ENCODE measurements at regions not wholly inside any gene's neighbourhood (a gene's known extent, or its start where the extent isn't known, plus 50 kb on each side); places are given as distances from the start of the nearest gene placed in this dataset.

GRCh38 chr9:7579351-7579750 lies 220.2 kb downstream of the DMAC1 start:
- no peak for TF ChIP-seq CTCF (IDR thresholded peaks at IDR 0.05; ENCODE audit: low read depth, low read length, missing control alignments)
- H3K36me3 ChIP-seq (replicated peaks) = no peaks in the 10 kb centered on the region
- H3K27me3 ChIP-seq (replicated peaks) = no peaks in the 10 kb centered on the region
- no peak overlapping the region for H3K27ac ChIP-seq
- in situ Hi-C loops (cut with HindIII; ENCODE audit: low pct_ligation_motif_present, low sequenced_read_pairs) = no loop called here
- no peak overlapping the region for H3K4me3 ChIP-seq (ENCODE audit: low read depth, low read length)
- no peak for DNase-seq

- H3K36me3 ChIP-seq (replicated peaks) = no peaks in the 10 kb centered on the region
- no peak overlapping the region for H3K27ac ChIP-seq
- H3K4me3 ChIP-seq (ENCODE audit: low read depth, low read length) = no peak overlapping the region
- TF ChIP-seq CTCF (IDR thresholded peaks at IDR 0.05; ENCODE audit: low read depth, low read length, missing control alignments) = no peak
- DNase-seq = no peak
- in situ Hi-C loops (cut with HindIII; ENCODE audit: low pct_ligation_motif_present, low sequenced_read_pairs) = no loop called here
- no peaks in the 10 kb centered on the region for H3K27me3 ChIP-seq (replicated peaks)
Measured at GRCh38 chr9:7578951-7579350, 220.6 kb downstream of the DMAC1 start.

GRCh38 chr9:7570107-7570720 lies 229.4 kb downstream of the DMAC1 start:
- TF ChIP-seq CTCF (IDR thresholded peaks at IDR 0.05; ENCODE audit: low read depth, low read length, missing control alignments) = peak; percentile 88
- H3K4me3 ChIP-seq (ENCODE audit: low read depth, low read length) = no peak overlapping the region
- no peak overlapping the region for H3K27ac ChIP-seq
- H3K27me3 ChIP-seq (replicated peaks) = no peaks in the 10 kb centered on the region
- H3K36me3 ChIP-seq (replicated peaks) = no peaks in the 10 kb centered on the region
- in situ Hi-C loops (cut with HindIII; ENCODE audit: low pct_ligation_motif_present, low sequenced_read_pairs) = no loop called here
- peak; percentile 45 for DNase-seq

GRCh38 chr9:7567687-7568086 lies 231.9 kb downstream of the DMAC1 start:
- in situ Hi-C loops (cut with HindIII; ENCODE audit: low pct_ligation_motif_present, low sequenced_read_pairs) = no loop called here
- H3K36me3 ChIP-seq (replicated peaks) = no peaks in the 10 kb centered on the region
- H3K27ac ChIP-seq = no peak overlapping the region
- TF ChIP-seq CTCF (IDR thresholded peaks at IDR 0.05; ENCODE audit: low read depth, low read length, missing control alignments) = no peak
- no peak for DNase-seq
- no peak overlapping the region for H3K4me3 ChIP-seq (ENCODE audit: low read depth, low read length)
- no peaks in the 10 kb centered on the region for H3K27me3 ChIP-seq (replicated peaks)

- in situ Hi-C loops (cut with HindIII; ENCODE audit: low pct_ligation_motif_present, low sequenced_read_pairs) = no loop called here
- Histone ChIP-seq H3K4me3 (ENCODE audit: low read depth, low read length) (no peak overlapping the region), H3K27me3 (replicated peaks) (no peaks in the 10 kb centered on the region), H3K27ac (no peak overlapping the region), H3K36me3 (replicated peaks) (no peaks in the 10 kb centered on the region)
- DNase-seq = no peak
- no peak for TF ChIP-seq CTCF (IDR thresholded peaks at IDR 0.05; ENCODE audit: low read depth, low read length, missing control alignments)
Measured at GRCh38 chr9:7561527-7562080, 238.0 kb downstream of the DMAC1 start.

Measured in brain microvascular endothelial cell (primary cell).